GM18508 (cell line): ENCODE measurements at regions not wholly inside any gene's neighbourhood (a gene's known extent, or its start where the extent isn't known, plus 50 kb on each side); places are given as distances from the start of the nearest gene placed in this dataset.

Experiments
- ATAC-seq: cut with Tn5 transposase; IDR thresholded peaks from one replicate; pipeline ENCODE4 v1.9.1; 2021; ENCODE audit warnings: moderate number of reproducible peaks; ENCODE audit not compliant: insufficient read depth, unreplicated experiment

DNA sequence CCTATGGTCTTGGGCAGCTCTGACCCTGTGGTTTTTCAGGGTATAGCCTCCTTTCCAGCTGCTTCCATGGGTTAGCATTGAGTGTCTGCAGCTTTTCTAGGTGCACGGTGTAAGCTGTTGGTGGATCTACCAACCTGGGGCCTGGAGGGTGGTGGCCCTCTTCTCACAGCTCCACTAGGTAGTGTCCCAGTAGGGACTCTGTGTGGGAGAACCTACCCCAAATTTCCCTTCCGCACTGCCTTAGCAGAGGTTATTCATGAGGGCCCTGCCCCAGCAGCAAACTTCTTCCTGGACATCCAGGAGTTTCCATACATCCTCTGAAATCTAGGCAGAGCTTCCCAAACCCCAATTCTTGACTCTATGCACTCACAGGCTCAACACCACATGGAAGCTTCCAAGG, 111.0 kb upstream of the C1orf87 start:
- ATAC-seq = no peak

DNA sequence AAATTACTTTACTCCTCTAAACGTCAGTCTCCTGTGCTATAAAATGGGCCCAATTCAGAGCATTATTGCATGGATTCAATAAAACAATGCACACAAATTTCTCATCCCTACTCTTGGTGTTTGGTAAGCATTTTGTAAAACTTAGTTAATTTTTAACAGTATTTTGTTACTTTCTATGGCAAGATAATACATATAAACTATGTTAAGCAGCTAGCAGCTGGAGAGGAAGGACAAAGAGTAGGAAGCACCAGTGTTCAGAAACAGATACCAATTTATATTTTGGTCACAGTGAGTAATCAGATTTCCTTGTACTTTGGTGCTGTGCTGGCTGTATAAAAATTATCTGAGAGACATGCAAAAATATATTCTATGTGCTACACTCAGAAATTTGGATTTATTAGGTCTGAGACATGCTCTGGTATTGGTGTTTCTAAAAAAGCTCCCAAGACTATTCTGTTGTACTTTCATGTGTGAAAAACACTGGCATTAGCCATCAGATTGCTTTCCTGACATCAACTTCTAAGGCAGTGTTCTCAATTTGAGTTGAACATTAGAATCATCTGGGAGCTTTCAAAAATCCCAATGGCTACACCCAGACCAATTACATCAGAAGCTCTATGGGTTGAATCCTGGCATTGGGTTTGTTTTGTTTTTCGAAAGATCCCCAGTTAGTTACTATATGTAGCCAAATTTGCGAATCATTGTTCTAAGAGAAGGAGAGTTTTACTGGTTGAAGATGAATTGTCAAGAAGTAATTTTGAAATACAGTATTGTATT, 100.3 kb upstream of the C1orf87 start:
- ATAC-seq = no peak

- ATAC-seq = no peak
These were observed 99.4 kb upstream of the C1orf87 start for GRCh38 chr1:60173006-60173405.

DNA sequence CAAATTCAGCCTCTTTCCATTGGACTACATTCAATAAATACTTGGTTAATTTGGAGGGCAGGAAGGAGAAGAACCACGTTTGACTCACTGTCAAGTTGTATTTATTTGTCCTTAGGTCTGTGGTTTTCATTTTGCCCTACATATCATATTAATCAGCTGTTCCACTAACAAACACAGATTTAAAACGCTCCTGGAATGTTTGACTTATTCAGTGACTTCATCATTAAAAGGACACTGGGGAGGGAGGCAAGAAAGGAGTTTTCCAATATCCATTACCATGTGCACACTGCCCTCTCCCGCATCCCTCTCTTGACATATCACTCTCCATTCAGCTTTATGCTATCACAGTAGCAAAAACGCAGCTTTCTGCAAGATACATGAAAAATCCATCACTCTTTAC, 98.2 kb upstream of the C1orf87 start:
- no peak for ATAC-seq

DNA sequence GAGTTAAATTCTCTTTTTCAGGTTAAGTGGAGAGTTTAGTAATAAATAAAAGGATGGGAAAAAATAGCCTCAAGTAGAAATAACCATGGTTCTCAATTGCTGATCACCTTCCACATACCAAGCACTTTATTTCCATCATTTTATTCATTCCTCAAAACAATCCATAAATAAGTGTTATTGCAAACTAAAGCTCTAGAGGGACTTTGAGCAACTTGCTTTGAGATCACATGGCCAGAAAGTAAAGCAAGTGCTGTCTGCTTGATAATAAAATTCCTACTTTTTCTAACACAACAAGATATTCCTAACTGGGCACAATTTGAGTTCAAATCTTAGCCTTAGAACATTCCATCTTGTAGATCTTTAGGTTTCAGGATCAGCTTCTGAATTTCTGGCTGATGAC, 97.1 kb upstream of the C1orf87 start:
- ATAC-seq = no peak

DNA sequence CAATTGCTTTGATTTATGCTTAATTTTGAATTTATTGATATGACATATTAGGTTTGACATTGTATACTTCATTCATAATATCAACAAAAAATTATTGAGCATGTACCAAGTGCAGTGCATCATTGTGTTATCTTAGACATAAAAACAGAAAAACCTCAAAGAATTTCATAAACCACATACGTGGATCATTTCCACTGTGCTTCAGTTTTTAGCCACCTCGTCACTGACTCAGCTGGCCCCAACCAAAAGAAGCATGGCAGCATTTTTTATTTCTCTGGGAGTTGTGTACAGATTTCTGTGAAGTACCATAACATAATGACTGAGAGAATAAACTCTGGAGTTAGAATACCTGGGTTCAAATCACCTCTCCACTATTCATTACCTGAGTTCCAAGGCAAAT, 95.6 kb upstream of the C1orf87 start:
- ATAC-seq = no peak

- ATAC-seq = no peak
These were observed 89.4 kb upstream of the C1orf87 start for GRCh38 chr1:60162936-60163335.

GRCh38 chr1:60160141-60160540, 86.6 kb upstream of the C1orf87 start:
- no peak for ATAC-seq

GRCh38 chr1:60156371-60156770, 82.8 kb upstream of the C1orf87 start:
- no peak for ATAC-seq

GRCh38 chr1:60153961-60154360, 80.4 kb upstream of the C1orf87 start:
- ATAC-seq = no peak

GRCh38 chr1:60152891-60153290, 79.3 kb upstream of the C1orf87 start:
- ATAC-seq = no peak

DNA sequence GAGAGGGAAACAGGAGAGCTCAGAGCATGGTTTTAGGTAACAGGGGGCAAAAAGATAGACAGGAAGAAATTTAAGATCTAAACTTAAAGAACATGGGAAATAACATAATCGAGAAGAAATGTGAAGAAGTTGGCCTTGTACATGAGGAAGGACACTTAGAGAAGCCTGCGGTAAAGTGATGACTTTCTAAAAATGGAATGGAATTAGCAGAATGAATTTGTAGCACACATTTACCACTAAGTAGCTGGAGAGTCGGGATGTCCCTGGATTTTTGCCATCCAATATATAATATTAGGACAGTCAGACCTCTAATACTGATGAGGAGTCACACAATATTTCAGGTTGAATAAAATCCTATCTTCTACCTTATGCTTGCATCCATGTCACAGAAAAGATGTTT, 77.7 kb upstream of the C1orf87 start:
- ATAC-seq = no peak

DNA sequence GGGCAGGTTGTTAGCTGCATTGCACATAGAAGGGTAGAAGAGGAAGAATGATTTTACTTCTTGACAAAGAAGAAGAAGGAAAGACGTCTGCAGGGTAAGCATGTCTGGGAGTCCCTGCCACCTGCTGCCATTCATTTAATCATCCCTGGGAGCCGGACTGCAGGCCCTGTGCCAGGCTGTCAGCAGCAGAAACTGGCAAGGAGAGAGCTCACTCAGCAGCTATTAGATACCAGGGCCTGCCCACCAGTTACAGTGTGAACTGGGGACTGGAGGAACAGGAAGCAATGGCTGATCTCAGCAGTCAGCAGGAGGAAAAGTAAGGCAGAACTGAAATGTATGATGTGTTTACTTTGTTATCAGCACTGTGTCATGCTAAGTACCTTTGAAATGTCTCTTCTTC, 75.7 kb upstream of the C1orf87 start:
- ATAC-seq = no peak

DNA sequence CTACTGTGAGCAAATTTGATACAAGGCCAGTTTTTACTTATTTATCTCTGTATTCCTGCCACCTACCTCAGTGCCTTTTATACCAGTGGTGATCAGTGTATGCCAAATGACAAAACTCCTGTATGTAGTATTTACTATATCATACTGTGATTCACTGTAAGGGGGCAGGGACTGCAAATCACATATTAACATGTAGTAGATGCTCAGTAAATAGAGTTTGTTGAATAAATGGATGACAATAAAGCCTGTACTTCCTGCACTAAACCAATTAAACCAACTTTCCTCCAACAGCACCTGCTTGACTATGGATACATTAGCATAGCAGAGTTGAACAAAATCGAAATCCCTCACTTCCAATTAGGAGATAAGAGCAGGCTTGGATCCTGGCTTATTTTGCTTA, 73.3 kb upstream of the C1orf87 start:
- no peak for ATAC-seq

DNA sequence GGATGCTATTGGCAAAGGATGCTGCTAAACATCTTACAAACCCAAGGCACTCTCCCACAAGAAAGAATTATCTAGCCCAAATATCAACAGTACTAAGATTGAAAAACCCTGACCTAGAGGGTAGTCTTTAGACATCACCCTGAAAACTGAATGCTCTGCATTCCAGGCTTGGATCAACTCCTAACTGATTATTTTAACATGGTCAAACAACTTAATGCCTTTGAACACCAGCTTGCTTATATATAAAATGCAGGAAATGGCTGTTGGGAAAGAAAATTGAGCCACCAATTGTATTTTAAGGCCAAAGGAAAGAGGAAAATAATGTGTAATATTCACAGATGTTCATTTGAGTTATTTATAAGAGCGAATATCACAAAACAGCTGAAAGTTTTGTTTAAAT, 72.2 kb upstream of the C1orf87 start:
- no peak for ATAC-seq

GRCh38 chr1:60141743-60142142, 68.2 kb upstream of the C1orf87 start:
- ATAC-seq = no peak

DNA sequence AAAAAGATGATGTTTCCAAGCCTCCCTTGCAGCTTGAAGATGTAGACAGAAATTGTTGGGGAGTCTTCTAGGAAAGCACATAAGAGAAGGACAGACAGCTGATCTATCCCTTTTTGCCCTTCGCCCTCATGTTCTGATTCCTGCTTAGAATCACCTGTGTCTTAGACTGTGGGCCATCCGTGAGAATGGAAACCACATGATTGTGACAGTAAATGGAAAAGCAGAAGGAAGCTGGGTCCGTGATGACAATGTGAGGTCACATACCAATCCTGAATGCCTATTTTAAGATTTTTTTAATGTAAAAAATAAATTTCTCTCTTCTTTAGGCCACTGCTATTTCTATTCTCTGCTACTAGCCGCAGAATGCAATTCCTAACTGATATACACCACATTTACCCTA, 67.7 kb upstream of the C1orf87 start:
- no peak for ATAC-seq

GRCh38 chr1:60137406-60137805, 63.8 kb upstream of the C1orf87 start:
- no peak for ATAC-seq

DNA sequence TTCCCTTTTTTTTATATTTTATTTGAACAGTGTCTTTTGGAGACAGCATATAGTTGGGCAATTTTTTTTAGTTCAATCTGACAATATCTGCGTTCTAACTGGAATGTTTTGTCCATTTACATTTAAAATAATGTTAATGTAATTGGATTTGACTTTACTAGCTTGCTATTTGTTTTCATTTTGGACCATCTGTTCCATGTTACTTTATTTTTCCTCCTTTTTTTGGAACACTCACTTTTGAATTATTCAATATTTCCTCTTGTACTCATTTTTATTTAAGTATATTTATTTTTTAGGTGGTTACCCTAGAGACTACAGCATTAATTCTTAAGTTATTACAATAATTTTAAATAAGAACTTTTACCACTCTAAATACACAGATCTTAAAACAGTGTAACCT, 62.8 kb upstream of the C1orf87 start:
- ATAC-seq = no peak

DNA sequence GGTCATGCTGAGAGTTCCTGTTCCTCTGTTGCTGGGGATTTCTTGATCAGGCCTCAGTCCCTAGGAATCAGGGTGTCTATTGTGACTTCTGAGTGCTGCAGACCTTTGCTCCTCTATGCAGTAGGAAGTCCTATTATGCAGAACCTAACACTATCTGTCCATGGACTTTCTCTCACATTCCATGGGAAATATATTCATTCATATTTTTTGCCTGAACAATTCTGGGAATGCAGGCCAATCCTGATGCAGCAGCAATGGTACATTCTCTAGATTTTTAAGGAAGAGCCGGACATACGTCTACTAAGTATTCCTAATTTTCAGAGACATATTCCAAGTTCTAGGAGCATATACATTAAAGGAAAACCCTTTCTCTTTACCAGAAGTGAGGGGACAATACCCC, 61.1 kb upstream of the C1orf87 start:
- no peak for ATAC-seq

GRCh38 chr1:60133848-60134247, 60.3 kb upstream of the C1orf87 start:
- ATAC-seq = no peak

GRCh38 chr1:60133000-60133673, 59.6 kb upstream of the C1orf87 start:
- no peak for ATAC-seq
